NB4 (cell line): ENCODE measurements at regions not wholly inside any gene's neighbourhood (a gene's known extent, or its start where the extent isn't known, plus 50 kb on each side); places are given as distances from the start of the nearest gene placed in this dataset.

Source experiments
- MYC ChIP-seq: IDR thresholded peaks from 2 replicates; pipeline ENCODE4 v1.6.1; 2011; ENCODE audit warnings: low read depth, low read length
- POLR2A ChIP-seq: IDR thresholded peaks from 2 replicates; pipeline ENCODE4 v1.6.1; 2011; ENCODE audit warnings: mild to moderate bottlenecking; ENCODE audit not compliant: insufficient read length; ENCODE audit errors: extremely low read depth
- TF ChIP-seq, protein P1 (sequence below): IDR thresholded peaks from one replicate; pipeline ENCODE4 v1.5.1; 2012; ENCODE audit warnings: low read depth, low read length

DNA sequence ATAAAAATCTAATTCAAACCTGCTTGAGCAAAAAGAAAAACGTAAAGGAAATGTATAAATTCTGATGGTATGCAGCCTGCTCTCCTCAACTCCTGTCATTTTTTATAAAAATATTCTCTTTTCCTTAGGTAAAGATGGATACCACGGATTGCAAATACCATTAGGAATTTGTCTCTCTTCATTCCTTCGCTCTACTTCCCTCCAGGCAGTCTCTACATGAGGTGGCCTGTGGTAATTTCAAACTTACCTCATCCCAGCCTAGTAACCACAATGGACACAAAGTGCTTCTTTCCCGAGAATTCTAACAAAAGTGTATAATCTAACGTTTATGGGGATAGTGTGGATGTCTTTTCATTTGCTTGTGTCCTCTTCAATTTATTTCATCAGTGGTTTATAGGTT, 239.5 kb upstream of the LRRC7 start:
- TF ChIP-seq POLR2A, result no peak
- TF ChIP-seq, protein P1, sequence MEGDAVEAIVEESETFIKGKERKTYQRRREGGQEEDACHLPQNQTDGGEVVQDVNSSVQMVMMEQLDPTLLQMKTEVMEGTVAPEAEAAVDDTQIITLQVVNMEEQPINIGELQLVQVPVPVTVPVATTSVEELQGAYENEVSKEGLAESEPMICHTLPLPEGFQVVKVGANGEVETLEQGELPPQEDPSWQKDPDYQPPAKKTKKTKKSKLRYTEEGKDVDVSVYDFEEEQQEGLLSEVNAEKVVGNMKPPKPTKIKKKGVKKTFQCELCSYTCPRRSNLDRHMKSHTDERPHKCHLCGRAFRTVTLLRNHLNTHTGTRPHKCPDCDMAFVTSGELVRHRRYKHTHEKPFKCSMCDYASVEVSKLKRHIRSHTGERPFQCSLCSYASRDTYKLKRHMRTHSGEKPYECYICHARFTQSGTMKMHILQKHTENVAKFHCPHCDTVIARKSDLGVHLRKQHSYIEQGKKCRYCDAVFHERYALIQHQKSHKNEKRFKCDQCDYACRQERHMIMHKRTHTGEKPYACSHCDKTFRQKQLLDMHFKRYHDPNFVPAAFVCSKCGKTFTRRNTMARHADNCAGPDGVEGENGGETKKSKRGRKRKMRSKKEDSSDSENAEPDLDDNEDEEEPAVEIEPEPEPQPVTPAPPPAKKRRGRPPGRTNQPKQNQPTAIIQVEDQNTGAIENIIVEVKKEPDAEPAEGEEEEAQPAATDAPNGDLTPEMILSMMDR, result no peak
- no peak for TF ChIP-seq MYC
